IgD-negative memory B cell (primary cell): ENCODE measurements at regions not wholly inside any gene's neighbourhood (a gene's known extent, or its start where the extent isn't known, plus 50 kb on each side); places are given as distances from the start of the nearest gene placed in this dataset.
"Not testable (repeated sequence)": the region's sequence is repeated elsewhere in the genome, so short reads cannot be mapped to it uniquely, and the experiment has no call there.

Experiments used
- H3K27ac Mint-ChIP-seq, 3 donors: one replicate each; pipeline ENCODE4 v1.8.0; 2020 to 2022; ENCODE audit warnings: mild to moderate bottlenecking in 3 of 3, mixed read lengths in 3 of 3, moderate library complexity in 1 of 3
- H3K27me3 Mint-ChIP-seq: one replicate; pipeline ENCODE4 v1.8.0; 2021; ENCODE audit warnings: mixed read lengths
- H3K36me3 Mint-ChIP-seq: one replicate; pipeline ENCODE4 v1.8.0; 2020; ENCODE audit warnings: mild to moderate bottlenecking, mixed read lengths
- H3K4me1 Mint-ChIP-seq, 3 donors: one replicate each; pipeline ENCODE4 v1.8.0; 2020 to 2022; ENCODE audit warnings: mixed read lengths in 3 of 3, mild to moderate bottlenecking in 1 of 3
- H3K4me3 Mint-ChIP-seq, 4 donors: one replicate each; pipeline ENCODE4 v1.8.0; 2020 to 2022; ENCODE audit warnings: mild to moderate bottlenecking in 4 of 4, mixed read lengths in 4 of 4, moderate library complexity in 3 of 4
- H3K9me3 Mint-ChIP-seq, 3 donors: one replicate each; pipeline ENCODE4 v1.8.0; 2020 to 2021; ENCODE audit warnings: mixed read lengths in 3 of 3, mild to moderate bottlenecking in 1 of 3

DNA sequence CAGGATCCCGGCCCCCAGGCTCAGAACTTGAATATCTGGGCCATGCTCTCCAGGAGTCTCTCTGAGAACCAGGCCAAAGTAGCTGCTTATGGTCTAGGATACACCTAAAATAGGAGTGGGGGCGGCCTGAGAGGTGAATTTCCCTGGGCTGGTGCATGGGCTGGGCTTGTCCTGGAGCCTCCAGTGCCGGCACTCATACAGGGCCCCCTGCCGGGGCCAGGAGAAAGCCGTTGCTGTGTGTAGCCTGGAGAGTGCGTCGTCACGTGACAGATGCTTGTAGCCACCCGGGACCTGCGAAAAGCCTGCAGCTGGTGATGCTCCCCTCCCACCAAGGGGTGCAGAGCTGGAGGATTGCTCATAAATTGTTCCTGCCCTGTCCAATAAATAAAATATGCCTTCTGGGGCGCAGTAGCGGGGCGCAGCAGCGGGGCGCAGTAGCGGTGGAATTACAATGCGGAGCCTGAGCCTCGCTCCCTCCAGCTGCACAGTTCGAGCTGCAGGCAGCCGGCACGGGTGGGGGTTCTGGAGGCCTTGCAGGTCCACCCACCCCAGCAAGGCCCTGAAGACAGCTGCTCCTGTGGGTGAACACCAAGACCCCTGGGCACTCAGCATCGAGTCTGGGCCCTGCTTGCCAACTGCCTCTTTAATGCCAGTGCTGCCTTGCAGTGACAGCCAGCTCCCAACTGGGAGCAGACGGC lies 289.9 kb downstream of the NDUFA10 start:
- Mint-ChIP-seq H3K4me1 (no peaks in the 10 kb centered on the region), H3K27ac (no peak overlapping the region), H3K27me3 (no peaks in the 10 kb centered on the region), H3K9me3 (peaks cover 2 to 3% (median 2%) of the 10 kb centered on the region in 3 donors), H3K36me3 (no peaks in the 10 kb centered on the region), H3K4me3 (no peak overlapping the region)

DNA sequence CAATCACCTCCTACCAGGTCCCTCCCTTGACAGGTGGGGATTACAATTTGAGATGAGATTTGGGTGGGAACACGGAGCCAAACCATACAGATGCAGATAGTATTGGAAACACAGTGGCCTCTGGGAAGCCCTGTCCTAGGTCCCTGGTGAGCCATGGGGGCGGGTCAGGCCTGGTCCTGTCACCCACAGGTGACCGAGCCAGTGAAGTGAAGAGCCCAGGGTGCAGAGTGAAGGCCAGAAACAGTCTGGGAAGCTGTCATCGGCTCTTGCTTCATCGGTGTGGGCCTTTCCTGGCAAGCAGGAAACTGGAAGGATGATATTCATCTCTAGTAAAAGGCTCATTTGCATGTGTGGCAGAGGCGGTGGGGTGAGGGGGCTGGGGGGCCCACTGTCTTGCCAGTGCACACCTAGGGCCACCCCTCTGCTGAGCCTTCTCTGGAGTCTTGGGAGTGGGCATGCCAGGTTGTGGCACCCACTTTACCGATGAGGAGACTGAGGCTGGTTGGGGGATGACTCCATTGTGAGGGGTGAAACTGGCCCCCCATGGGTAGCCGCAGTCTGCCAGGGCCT lies 290.6 kb downstream of the NDUFA10 start:
- no peaks in the 10 kb centered on the region for H3K36me3 Mint-ChIP-seq
- peaks cover 2 to 3% (median 2%) of the 10 kb centered on the region in 3 donors for H3K9me3 Mint-ChIP-seq
- H3K27ac Mint-ChIP-seq = no peak overlapping the region
- H3K4me1 Mint-ChIP-seq = no peaks in the 10 kb centered on the region
- no peaks in the 10 kb centered on the region for H3K27me3 Mint-ChIP-seq
- no peak overlapping the region for H3K4me3 Mint-ChIP-seq

- Mint-ChIP-seq H3K27me3 (peaks cover 1% of the 10 kb centered on the region), H3K4me3 (no peak overlapping the region), H3K9me3 (peaks cover 2 to 3% (median 2%) of the 10 kb centered on the region in 3 donors)
Measured at GRCh38 chr2:239732666-239733010, 292.5 kb downstream of the NDUFA10 start.

GRCh38 chr2:239731998-239732665 lies 293.0 kb downstream of the NDUFA10 start:
- Mint-ChIP-seq H3K27me3 (peaks cover 1% of the 10 kb centered on the region), H3K27ac (no peak overlapping the region), H3K4me3 (no peak overlapping the region), H3K9me3 (peaks cover 2 to 3% (median 2%) of the 10 kb centered on the region in 3 donors), H3K4me1 (no peaks in the 10 kb centered on the region), H3K36me3 (no peaks in the 10 kb centered on the region)

More at GRCh38 chr2:239732666-239733010, 292.5 kb downstream of the NDUFA10 start:
- Mint-ChIP-seq H3K36me3 (no peaks in the 10 kb centered on the region), H3K27ac (no peak overlapping the region), H3K4me1 (no peaks in the 10 kb centered on the region)

DNA sequence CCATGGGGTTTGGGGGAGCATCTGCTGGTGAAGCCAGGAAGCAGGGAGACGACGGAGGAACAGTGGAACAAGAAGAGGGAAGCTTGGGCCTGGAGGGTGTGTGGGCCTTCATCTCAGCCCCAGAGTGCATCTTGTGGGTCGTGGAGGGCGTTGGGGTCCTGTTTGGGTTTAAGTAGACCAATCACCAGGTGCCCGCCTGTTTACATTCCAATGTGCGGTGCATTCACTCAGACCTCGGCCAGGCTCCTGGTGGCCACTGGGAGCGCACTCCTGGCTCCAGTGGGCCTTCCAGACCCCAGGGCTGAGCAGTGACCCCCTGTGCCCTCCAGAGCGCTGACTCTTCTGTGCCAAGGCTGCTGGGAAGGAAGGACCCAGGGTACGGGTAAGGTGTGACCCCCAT lies 293.7 kb downstream of the NDUFA10 start:
- Mint-ChIP-seq H3K4me3 (no peak overlapping the region), H3K27ac (no peak overlapping the region), H3K4me1 (no peaks in the 10 kb centered on the region), H3K27me3 (peaks cover 1% of the 10 kb centered on the region), H3K9me3 (peaks cover 2 to 3% (median 2%) of the 10 kb centered on the region in 3 donors), H3K36me3 (no peaks in the 10 kb centered on the region)

DNA sequence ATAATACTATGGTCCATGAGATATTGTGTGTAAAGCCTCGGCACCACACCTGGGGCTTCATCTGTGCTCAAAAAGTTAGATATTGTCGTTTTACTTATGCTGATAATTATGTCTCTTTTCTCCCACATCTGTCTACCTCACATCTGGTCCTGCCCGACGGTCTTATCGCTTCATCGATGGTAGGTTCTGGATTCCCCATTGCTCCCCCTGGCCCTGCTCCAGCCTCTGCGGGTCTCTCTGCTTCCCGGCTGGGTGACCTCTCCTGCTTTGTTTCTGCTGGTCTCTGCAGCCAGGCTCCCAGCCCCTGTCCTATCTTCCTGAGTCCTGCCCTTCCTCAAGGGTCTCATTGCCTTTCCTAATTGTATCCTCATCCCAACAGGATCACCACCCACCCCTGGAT lies 294.2 kb downstream of the NDUFA10 start:
- H3K4me1 Mint-ChIP-seq = no peaks in the 10 kb centered on the region
- peaks cover 1% of the 10 kb centered on the region for H3K27me3 Mint-ChIP-seq
- peaks cover 2 to 3% (median 2%) of the 10 kb centered on the region in 3 donors for H3K9me3 Mint-ChIP-seq
- no peak overlapping the region for H3K27ac Mint-ChIP-seq
- H3K4me3 Mint-ChIP-seq = no peak overlapping the region
- H3K36me3 Mint-ChIP-seq = no peaks in the 10 kb centered on the region

GRCh38 chr2:239730567-239730882 lies 294.6 kb downstream of the NDUFA10 start:
- H3K36me3 Mint-ChIP-seq, H3K9me3 Mint-ChIP-seq, H3K27ac Mint-ChIP-seq, H3K4me3 Mint-ChIP-seq, H3K27me3 Mint-ChIP-seq, H3K4me1 Mint-ChIP-seq: not testable (repeated sequence)

- Mint-ChIP-seq H3K9me3 (peaks cover 2 to 3% (median 2%) of the 10 kb centered on the region in 3 donors), H3K36me3 (no peaks in the 10 kb centered on the region), H3K4me1 (no peaks in the 10 kb centered on the region), H3K27ac (no peak overlapping the region), H3K27me3 (peaks cover 1% of the 10 kb centered on the region), H3K4me3 (no peak overlapping the region)
Measured at GRCh38 chr2:239729681-239730566, 295.2 kb downstream of the NDUFA10 start.

DNA sequence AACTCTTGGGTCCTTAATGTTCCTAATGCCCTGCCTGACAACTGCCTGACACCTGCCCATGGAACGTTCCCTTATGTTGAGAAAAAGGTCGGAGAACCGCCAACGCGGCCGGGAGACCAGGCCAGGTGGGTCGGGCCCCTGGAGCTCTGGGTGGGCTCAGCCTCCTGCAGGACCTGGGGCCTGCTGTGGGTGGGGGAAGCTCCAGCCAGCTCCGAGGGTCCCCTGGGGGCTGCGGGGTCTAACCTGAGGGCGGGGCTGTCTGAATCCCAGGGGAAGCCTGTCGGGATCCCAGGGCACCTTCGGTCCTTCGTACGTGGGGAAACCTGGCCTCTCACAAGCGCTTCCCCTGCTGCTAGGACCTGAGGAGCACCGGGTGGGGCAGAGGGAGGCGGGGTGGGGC lies 296.0 kb downstream of the NDUFA10 start:
- Mint-ChIP-seq H3K27me3 (peaks cover 1% of the 10 kb centered on the region), H3K36me3 (no peaks in the 10 kb centered on the region), H3K27ac (no peak overlapping the region), H3K4me3 (no peak overlapping the region), H3K4me1 (no peaks in the 10 kb centered on the region), H3K9me3 (peaks cover under 1 to 2% (median 2%) of the 10 kb centered on the region in 3 donors)

GRCh38 chr2:239728751-239729150 lies 296.4 kb downstream of the NDUFA10 start:
- Mint-ChIP-seq H3K4me3 (no peak overlapping the region), H3K36me3 (no peaks in the 10 kb centered on the region), H3K27ac (no peak overlapping the region), H3K4me1 (no peaks in the 10 kb centered on the region), H3K9me3 (peaks cover 0 to 2% (median 1%) of the 10 kb centered on the region in 3 donors), H3K27me3 (peaks cover 1% of the 10 kb centered on the region)

- no peaks in the 10 kb centered on the region for H3K36me3 Mint-ChIP-seq
- H3K4me3 Mint-ChIP-seq = no peak overlapping the region
- peak overlapping the region in 1 of 3 donors; percentile 23 for H3K27ac Mint-ChIP-seq
- peaks cover 1% of the 10 kb centered on the region for H3K27me3 Mint-ChIP-seq
- H3K4me1 Mint-ChIP-seq = no peaks in the 10 kb centered on the region
- peaks cover 0 to 2% (median 0%) of the 10 kb centered on the region in 3 donors for H3K9me3 Mint-ChIP-seq
Measured at GRCh38 chr2:239727776-239728600, 297.2 kb downstream of the NDUFA10 start.

GRCh38 chr2:239727182-239727775 lies 297.9 kb downstream of the NDUFA10 start:
- Mint-ChIP-seq H3K4me1 (no peaks in the 10 kb centered on the region), H3K36me3 (no peaks in the 10 kb centered on the region), H3K9me3 (peaks cover 0 to 2% (median 0%) of the 10 kb centered on the region in 3 donors), H3K4me3 (no peak overlapping the region), H3K27me3 (peaks cover 1% of the 10 kb centered on the region), H3K27ac (peak overlapping the region in 1 of 3 donors; percentile 23)

DNA sequence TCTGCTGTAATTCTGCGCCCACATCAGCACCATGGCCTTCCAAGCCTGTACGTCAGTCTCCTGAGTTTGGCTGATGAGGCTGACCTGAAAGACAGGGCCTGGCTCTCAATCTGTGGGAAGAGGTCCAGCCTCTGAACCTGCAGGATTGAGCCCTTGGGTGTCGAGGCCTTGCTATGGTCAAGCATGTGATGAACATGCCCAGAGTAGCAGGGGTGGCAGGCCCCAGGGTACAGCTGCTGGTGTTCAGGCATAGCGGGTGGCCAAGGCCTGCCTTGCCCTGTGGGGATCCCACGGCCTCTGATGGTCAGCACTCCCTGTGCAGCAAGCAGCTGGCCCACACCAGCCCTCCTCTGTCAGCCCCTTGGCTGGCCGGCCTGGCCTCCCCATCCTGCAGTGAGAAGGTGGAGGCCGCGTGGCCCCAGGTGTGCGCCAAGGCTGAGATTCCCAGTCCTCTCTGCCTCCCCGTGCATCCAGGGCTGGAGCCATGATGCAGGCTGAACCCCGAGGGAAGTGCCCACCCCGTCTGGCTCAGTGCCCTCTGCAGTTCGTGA lies 298.4 kb downstream of the NDUFA10 start:
- H3K27me3 Mint-ChIP-seq = peaks cover 1% of the 10 kb centered on the region
- H3K4me3 Mint-ChIP-seq = no peak overlapping the region
- no peak overlapping the region for H3K27ac Mint-ChIP-seq
- peaks cover 0 to 2% (median 0%) of the 10 kb centered on the region in 3 donors for H3K9me3 Mint-ChIP-seq
- H3K36me3 Mint-ChIP-seq = no peaks in the 10 kb centered on the region
- no peaks in the 10 kb centered on the region for H3K4me1 Mint-ChIP-seq

- Mint-ChIP-seq H3K9me3 (no peaks in the 10 kb centered on the region), H3K36me3 (no peaks in the 10 kb centered on the region), H3K27me3 (peaks cover 1% of the 10 kb centered on the region), H3K27ac (no peak overlapping the region), H3K4me3 (no peak overlapping the region), H3K4me1 (no peaks in the 10 kb centered on the region)
Measured at GRCh38 chr2:239726091-239726591, 299.0 kb downstream of the NDUFA10 start.
